MM.1S (cell line): ENCODE measurements at regions not wholly inside any gene's neighbourhood (a gene's known extent, or its start where the extent isn't known, plus 50 kb on each side); places are given as distances from the start of the nearest gene placed in this dataset.

Experiments
- DNase-seq: peaks from one replicate; pipeline ENCODE4 v3.0.0-alpha.2; 2015
- H2AFZ ChIP-seq: fragments of 300-600 bp; sonication (generic); 2 replicates; pipeline ENCODE4 v1.6.0; 2016; ENCODE audit warnings: antibody characterized with exemption, low read length
- H3F3A ChIP-seq: fragments of 300-600 bp; sonication (generic); 2 replicates; pipeline ENCODE4 v1.6.1; 2016; ENCODE audit warnings: mild to moderate bottlenecking, antibody characterized with exemption, low read length, moderate library complexity, mixed read lengths; ENCODE audit not compliant: insufficient read depth
- H3K27ac ChIP-seq: fragments of 300-600 bp; sonication (generic); 2 replicates; pipeline ENCODE4 v1.5.1; 2016; ENCODE audit warnings: mild to moderate bottlenecking, low read length
- H3K27me3 ChIP-seq: fragments of 300-600 bp; sonication (generic); replicated peaks from 2 replicates; pipeline ENCODE4 v1.6.0; 2016; ENCODE audit warnings: low read length; ENCODE audit not compliant: insufficient read depth
- H3K36me3 ChIP-seq: fragments of 300-600 bp; sonication (generic); replicated peaks from 2 replicates; pipeline ENCODE4 v1.6.1; 2016; ENCODE audit warnings: mild to moderate bottlenecking, low read length, mixed read lengths; ENCODE audit not compliant: insufficient read depth
- H3K4me1 ChIP-seq: fragments of 300-600 bp; sonication (generic); 2 replicates; pipeline ENCODE4 v1.6.1; 2016; ENCODE audit warnings: low read length, mixed read lengths
- H3K4me2 ChIP-seq: fragments of 300-600 bp; sonication (generic); 2 replicates; pipeline ENCODE4 v1.6.0; 2016; ENCODE audit warnings: low read depth, low read length
- H3K4me3 ChIP-seq: fragments of 300-600 bp; sonication (generic); 2 replicates; pipeline ENCODE4 v1.5.1; 2016; ENCODE audit warnings: low read length, mixed read lengths
- H3K79me2 ChIP-seq: fragments of 300-600 bp; sonication (generic); 2 replicates; pipeline ENCODE4 v1.6.1; 2016; ENCODE audit warnings: mixed run types, low read length, mixed read lengths
- H3K9ac ChIP-seq: fragments of 300-600 bp; sonication (generic); 2 replicates; pipeline ENCODE4 v1.6.1; 2016; ENCODE audit warnings: low read length, mixed read lengths
- H3K9me2 ChIP-seq: fragments of 300-600 bp; sonication (generic); replicated peaks from 2 replicates; pipeline ENCODE4 v1.6.1; 2016; ENCODE audit warnings: mild to moderate bottlenecking, low read length, mixed read lengths; ENCODE audit not compliant: insufficient read depth
- H3K9me3 ChIP-seq: fragments of 300-600 bp; sonication (generic); replicated peaks from 2 replicates; pipeline ENCODE4 v1.6.1; 2016; ENCODE audit warnings: mild to moderate bottlenecking, low read length, mixed read lengths; ENCODE audit not compliant: insufficient read depth
- H4K20me1 ChIP-seq: fragments of 300-600 bp; sonication (generic); 2 replicates; pipeline ENCODE4 v1.6.1; 2016; ENCODE audit warnings: mild to moderate bottlenecking, low read length, moderate library complexity, mixed read lengths; ENCODE audit not compliant: insufficient read depth
- EZH2 ChIP-seq: fragments of 300-600 bp; sonication (generic); optimal IDR thresholded peaks from 2 replicates; pipeline ENCODE3; 2017; ENCODE audit warnings: low read depth, mild to moderate bottlenecking, antibody characterized with exemption, low read length, mixed read lengths
- EZH2phosphoT487 ChIP-seq: fragments of 300-600 bp; sonication (generic); IDR thresholded peaks from 2 replicates; pipeline ENCODE4 v1.6.1; 2018; ENCODE audit warnings: antibody characterized with exemption, low read length
- TF ChIP-seq, protein P1 (sequence below): fragments of 300-600 bp; sonication (generic); IDR thresholded peaks from 2 replicates; pipeline ENCODE4 v1.5.1; 2016; ENCODE audit warnings: antibody characterized with exemption, low read length, mixed read lengths

- H3K79me2 ChIP-seq, result no peaks in the 10 kb centered on the region
- no peaks in the 10 kb centered on the region for H3K27me3 ChIP-seq
- peaks cover 4% of the 10 kb centered on the region; the same call in 1 of the 2 replicates for H3K4me1 ChIP-seq
- TF ChIP-seq EZH2phosphoT487, result no peak
- TF ChIP-seq, protein P1, sequence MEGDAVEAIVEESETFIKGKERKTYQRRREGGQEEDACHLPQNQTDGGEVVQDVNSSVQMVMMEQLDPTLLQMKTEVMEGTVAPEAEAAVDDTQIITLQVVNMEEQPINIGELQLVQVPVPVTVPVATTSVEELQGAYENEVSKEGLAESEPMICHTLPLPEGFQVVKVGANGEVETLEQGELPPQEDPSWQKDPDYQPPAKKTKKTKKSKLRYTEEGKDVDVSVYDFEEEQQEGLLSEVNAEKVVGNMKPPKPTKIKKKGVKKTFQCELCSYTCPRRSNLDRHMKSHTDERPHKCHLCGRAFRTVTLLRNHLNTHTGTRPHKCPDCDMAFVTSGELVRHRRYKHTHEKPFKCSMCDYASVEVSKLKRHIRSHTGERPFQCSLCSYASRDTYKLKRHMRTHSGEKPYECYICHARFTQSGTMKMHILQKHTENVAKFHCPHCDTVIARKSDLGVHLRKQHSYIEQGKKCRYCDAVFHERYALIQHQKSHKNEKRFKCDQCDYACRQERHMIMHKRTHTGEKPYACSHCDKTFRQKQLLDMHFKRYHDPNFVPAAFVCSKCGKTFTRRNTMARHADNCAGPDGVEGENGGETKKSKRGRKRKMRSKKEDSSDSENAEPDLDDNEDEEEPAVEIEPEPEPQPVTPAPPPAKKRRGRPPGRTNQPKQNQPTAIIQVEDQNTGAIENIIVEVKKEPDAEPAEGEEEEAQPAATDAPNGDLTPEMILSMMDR, result no peak
- no peak for TF ChIP-seq EZH2
- no peak overlapping the region for H3K27ac ChIP-seq
- H3K9me2 ChIP-seq, result no peaks in the 10 kb centered on the region
- no peak overlapping the region for H3K9ac ChIP-seq
- DNase-seq, result no peak
- no peak overlapping the region for H3K4me2 ChIP-seq
- no peaks in the 10 kb centered on the region for H3K9me3 ChIP-seq
- no peaks in the 10 kb centered on the region for H4K20me1 ChIP-seq
- no peak overlapping the region for H2AFZ ChIP-seq
- H3K4me3 ChIP-seq, result no peak overlapping the region
- peaks cover 3% of the 10 kb centered on the region; the same call in 1 of the 2 replicates for H3F3A ChIP-seq
- no peaks in the 10 kb centered on the region for H3K36me3 ChIP-seq
These were observed 69.2 kb upstream of the WSB1 start for GRCh38 chr17:27224526-27225315.

DNA sequence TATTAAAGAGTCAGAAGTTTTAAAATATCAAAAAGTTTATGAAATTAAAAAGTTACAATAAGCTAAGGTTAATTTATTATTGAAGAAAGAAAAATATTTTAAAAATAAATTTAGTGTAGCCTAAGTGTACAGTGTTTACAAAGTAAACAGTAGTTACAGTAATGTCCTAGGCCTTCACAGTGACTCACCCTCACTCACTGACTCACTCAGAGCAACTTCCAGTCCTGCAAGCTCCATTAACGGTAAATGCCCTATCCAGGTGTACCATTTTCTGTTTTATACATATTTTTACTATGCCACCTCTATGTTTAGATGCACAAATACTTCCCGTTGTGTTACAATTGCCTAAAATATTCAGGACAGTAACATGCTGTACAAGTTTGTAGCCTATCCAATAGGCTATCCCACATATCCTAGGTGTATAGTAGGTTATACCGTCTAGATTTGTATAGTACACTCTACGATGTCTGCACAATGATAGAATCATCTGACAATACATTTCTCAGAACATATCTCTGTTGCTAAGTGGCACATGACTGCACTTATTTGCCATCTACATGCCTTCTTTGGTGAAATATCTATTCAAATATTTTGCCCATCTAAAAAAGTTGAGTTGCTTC, 67.2 kb upstream of the WSB1 start:
- H3K4me2 ChIP-seq, result no peak overlapping the region
- no peaks in the 10 kb centered on the region for H3F3A ChIP-seq
- H3K36me3 ChIP-seq, result no peaks in the 10 kb centered on the region
- H3K4me3 ChIP-seq, result no peak overlapping the region
- no peak overlapping the region for H2AFZ ChIP-seq
- no peaks in the 10 kb centered on the region for H3K4me1 ChIP-seq
- TF ChIP-seq EZH2, result no peak
- TF ChIP-seq EZH2phosphoT487, result no peak
- TF ChIP-seq, protein P1, result no peak
- H3K27ac ChIP-seq, result no peak overlapping the region
- H3K27me3 ChIP-seq, result no peaks in the 10 kb centered on the region
- H3K9me2 ChIP-seq, result no peaks in the 10 kb centered on the region
- no peaks in the 10 kb centered on the region for H3K9me3 ChIP-seq
- H3K79me2 ChIP-seq, result no peaks in the 10 kb centered on the region
- DNase-seq, result no peak
- H3K9ac ChIP-seq, result no peak overlapping the region
- no peaks in the 10 kb centered on the region for H4K20me1 ChIP-seq

DNA sequence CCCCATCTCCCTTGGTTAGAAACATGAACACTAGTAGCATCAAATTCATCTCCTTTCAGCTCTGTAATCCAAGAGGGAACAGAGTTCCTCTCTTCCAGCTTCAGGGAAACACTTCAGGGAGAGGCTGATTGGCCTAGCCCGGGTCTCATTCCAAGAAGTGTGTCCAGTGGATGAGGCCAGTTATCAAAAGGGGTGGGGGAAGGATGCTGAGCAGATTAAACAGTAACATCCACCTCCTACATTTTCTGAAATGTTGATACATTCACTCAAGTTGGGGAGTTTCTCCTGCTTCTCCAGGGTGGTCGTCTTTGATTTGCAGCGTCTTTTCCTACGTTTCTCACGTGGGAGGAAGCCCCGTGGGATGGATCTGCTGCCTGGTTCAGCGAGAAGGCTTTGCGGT, 62.9 kb upstream of the WSB1 start:
- H3K27me3 ChIP-seq, result no peaks in the 10 kb centered on the region
- H3K4me2 ChIP-seq, result no peak overlapping the region
- no peaks in the 10 kb centered on the region for H3F3A ChIP-seq
- no peaks in the 10 kb centered on the region for H3K9me2 ChIP-seq
- H3K4me3 ChIP-seq, result no peak overlapping the region
- no peaks in the 10 kb centered on the region for H4K20me1 ChIP-seq
- no peaks in the 10 kb centered on the region for H3K9me3 ChIP-seq
- no peak overlapping the region for H3K27ac ChIP-seq
- TF ChIP-seq EZH2 (no peak), EZH2phosphoT487 (no peak)
- TF ChIP-seq, protein P1, result no peak
- no peak overlapping the region for H2AFZ ChIP-seq
- H3K79me2 ChIP-seq, result no peaks in the 10 kb centered on the region
- no peak overlapping the region for H3K9ac ChIP-seq
- DNase-seq, result no peak
- H3K36me3 ChIP-seq, result no peaks in the 10 kb centered on the region
- H3K4me1 ChIP-seq, result no peaks in the 10 kb centered on the region
